DOHH2 (cell line): ENCODE measurements at regions not wholly inside any gene's neighbourhood (a gene's known extent, or its start where the extent isn't known, plus 50 kb on each side); places are given as distances from the start of the nearest gene placed in this dataset.

Experiments
- CTCF ChIP-seq: fragments of 200-600 bp; sonication (generic); IDR thresholded peaks from one replicate; pipeline ENCODE4 v1.5.1; 2014; ENCODE audit warnings: antibody characterized with exemption, mild to moderate bottlenecking, low read depth, low read length; ENCODE audit not compliant: poor library complexity, severe bottlenecking
- EZH2phosphoT487 ChIP-seq: fragments of 200-600 bp; sonication (generic); IDR thresholded peaks from 2 replicates; pipeline ENCODE4 v1.6.1; 2017; ENCODE audit warnings: borderline replicate concordance, mild to moderate bottlenecking, antibody characterized with exemption, low read length, moderate library complexity, mixed read lengths

- TF ChIP-seq CTCF (no peak), EZH2phosphoT487 (no peak)
These were observed 231.5 kb downstream of the MPDZ start for GRCh38 chr9:13047827-13048587.
